NT2/D1 (cell line): ENCODE measurements at regions not wholly inside any gene's neighbourhood (a gene's known extent, or its start where the extent isn't known, plus 50 kb on each side); places are given as distances from the start of the nearest gene placed in this dataset.

Experiments used
- DNase-seq: peaks from one replicate; pipeline ENCODE4 v3.0.0-alpha.2; 2011; ENCODE audit warnings: low read depth, low spot score
- H3K27me3 ChIP-seq: 2 replicates; pipeline ENCODE4 v1.6.0; 2011; ENCODE audit warnings: mild to moderate bottlenecking; ENCODE audit not compliant: insufficient read length, insufficient read depth
- H3K36me3 ChIP-seq: 2 replicates; pipeline ENCODE4 v1.6.1; 2011; ENCODE audit warnings: mild to moderate bottlenecking, low read length, mixed read lengths; ENCODE audit not compliant: insufficient read depth, insufficient read length
- H3K4me1 ChIP-seq: 2 replicates; pipeline ENCODE4 v1.5.1; 2011; ENCODE audit not compliant: insufficient read depth, insufficient read length
- H3K4me3 ChIP-seq: 2 replicates; pipeline ENCODE4 v1.5.1; 2011; ENCODE audit warnings: low read depth; ENCODE audit not compliant: insufficient read length
- H3K9ac ChIP-seq: 2 replicates; pipeline ENCODE4 v1.6.0; 2011; ENCODE audit warnings: low read depth; ENCODE audit not compliant: insufficient read length
- H3K9me3 ChIP-seq: 2 replicates; pipeline ENCODE4 v1.5.1; 2011; ENCODE audit warnings: mild to moderate bottlenecking, low read length; ENCODE audit not compliant: insufficient read depth
- SUZ12 ChIP-seq: IDR thresholded peaks from 2 replicates; pipeline ENCODE4 v1.6.1; 2011; ENCODE audit not compliant: insufficient read length, insufficient read depth; ENCODE audit errors: extremely low read depth
- YY1 ChIP-seq: IDR thresholded peaks from 2 replicates; pipeline ENCODE4 v1.6.1; 2011; ENCODE audit not compliant: insufficient read length, insufficient read depth
- ZNF274 ChIP-seq: IDR thresholded peaks from 2 replicates; pipeline ENCODE4 v1.6.1; 2011; ENCODE audit warnings: mild to moderate bottlenecking, low read depth, low read length

- no peaks in the 10 kb centered on the region for H3K27me3 ChIP-seq
- no peaks in the 10 kb centered on the region for H3K36me3 ChIP-seq
- H3K4me1 ChIP-seq, result peaks cover 2% of the 10 kb centered on the region
- DNase-seq, result no peak
- peaks cover 7% of the 10 kb centered on the region; the same call in 1 of the 2 replicates for H3K9me3 ChIP-seq
- TF ChIP-seq ZNF274, result no peak
- no peak for TF ChIP-seq YY1
- TF ChIP-seq SUZ12, result no peak
- no peak overlapping the region for H3K9ac ChIP-seq
- no peak overlapping the region for H3K4me3 ChIP-seq
Observed at GRCh38 chr15:61449186-61449702, 220.1 kb upstream of the RORA start.

GRCh38 chr15:61447981-61448380, 218.9 kb upstream of the RORA start:
- H3K4me1 ChIP-seq, result peaks cover 2% of the 10 kb centered on the region
- no peaks in the 10 kb centered on the region for H3K36me3 ChIP-seq
- TF ChIP-seq SUZ12 (no peak), YY1 (no peak)
- no peak for DNase-seq
- no peak overlapping the region for H3K4me3 ChIP-seq
- no peaks in the 10 kb centered on the region for H3K27me3 ChIP-seq
- peaks cover 13% of the 10 kb centered on the region; the same call in 1 of the 2 replicates for H3K9me3 ChIP-seq
- H3K9ac ChIP-seq, result no peak overlapping the region

GRCh38 chr15:61444585-61444984, 215.5 kb upstream of the RORA start:
- Histone ChIP-seq H3K4me3 (no peak overlapping the region), H3K4me1 (peaks cover 2% of the 10 kb centered on the region), H3K27me3 (no peaks in the 10 kb centered on the region), H3K9me3 (peaks cover 13% of the 10 kb centered on the region; the same call in 1 of the 2 replicates), H3K36me3 (no peaks in the 10 kb centered on the region), H3K9ac (no peak overlapping the region)
- TF ChIP-seq YY1 (no peak), ZNF274 (no peak), SUZ12 (no peak)
- DNase-seq, result no peak

GRCh38 chr15:61442821-61443220, 213.7 kb upstream of the RORA start:
- TF ChIP-seq SUZ12, result no peak
- TF ChIP-seq ZNF274, result no peak
- TF ChIP-seq YY1, result no peak
- Histone ChIP-seq H3K27me3 (no peaks in the 10 kb centered on the region), H3K9ac (no peak overlapping the region), H3K9me3 (peaks cover 13% of the 10 kb centered on the region; the same call in 1 of the 2 replicates), H3K36me3 (no peaks in the 10 kb centered on the region), H3K4me1 (no peaks in the 10 kb centered on the region), H3K4me3 (no peak overlapping the region)
- DNase-seq, result no peak

GRCh38 chr15:61441891-61442290, 212.8 kb upstream of the RORA start:
- no peak for DNase-seq
- no peak overlapping the region for H3K9ac ChIP-seq
- H3K4me3 ChIP-seq, result no peak overlapping the region
- TF ChIP-seq SUZ12, result no peak
- TF ChIP-seq ZNF274, result no peak
- TF ChIP-seq YY1, result no peak
- H3K27me3 ChIP-seq, result no peaks in the 10 kb centered on the region
- H3K9me3 ChIP-seq, result peaks cover 13% of the 10 kb centered on the region; the same call in 1 of the 2 replicates
- H3K36me3 ChIP-seq, result no peaks in the 10 kb centered on the region
- H3K4me1 ChIP-seq, result no peaks in the 10 kb centered on the region

- TF ChIP-seq SUZ12 (no peak), ZNF274 (no peak), YY1 (no peak)
- Histone ChIP-seq H3K27me3 (no peaks in the 10 kb centered on the region), H3K4me3 (no peak overlapping the region), H3K36me3 (no peaks in the 10 kb centered on the region), H3K9ac (no peak overlapping the region), H3K4me1 (peaks cover 2% of the 10 kb centered on the region), H3K9me3 (no peaks in the 10 kb centered on the region)
- no peak for DNase-seq
Observed at GRCh38 chr15:61426466-61426865, 197.4 kb upstream of the RORA start.

- H3K36me3 ChIP-seq, result no peaks in the 10 kb centered on the region
- H3K4me3 ChIP-seq, result no peak overlapping the region
- no peak for TF ChIP-seq ZNF274
- TF ChIP-seq SUZ12, result no peak
- TF ChIP-seq YY1, result no peak
- H3K9ac ChIP-seq, result no peak overlapping the region
- H3K27me3 ChIP-seq, result no peaks in the 10 kb centered on the region
- H3K4me1 ChIP-seq, result peaks cover 2% of the 10 kb centered on the region
- no peaks in the 10 kb centered on the region for H3K9me3 ChIP-seq
- peak; percentile 16 for DNase-seq
Observed at GRCh38 chr15:61425934-61426333, 196.8 kb upstream of the RORA start.

GRCh38 chr15:61422773-61423172, 193.7 kb upstream of the RORA start:
- no peaks in the 10 kb centered on the region for H3K9me3 ChIP-seq
- H3K27me3 ChIP-seq, result no peaks in the 10 kb centered on the region
- TF ChIP-seq SUZ12, result no peak
- TF ChIP-seq ZNF274, result no peak
- TF ChIP-seq YY1, result no peak
- no peaks in the 10 kb centered on the region for H3K36me3 ChIP-seq
- H3K4me1 ChIP-seq, result peaks cover 2% of the 10 kb centered on the region
- H3K9ac ChIP-seq, result no peak overlapping the region
- no peak overlapping the region for H3K4me3 ChIP-seq
- DNase-seq, result no peak
